Mucosa of descending colon (tissue), 3 donors: ENCODE measurements at regions not wholly inside any gene's neighbourhood (a gene's known extent, or its start where the extent isn't known, plus 50 kb on each side); places are given as distances from the start of the nearest gene placed in this dataset.

Experiments used
- ATAC-seq: fragments of 200-7000 bp; cut with Tn5 transposase; one replicate; pipeline ENCODE4 v1.9.1; 2020; ENCODE audit warnings: mild to moderate bottlenecking, moderate library complexity
- DNase-seq, 3 donors: peaks; one replicate each; pipeline ENCODE4 v3.0.0-alpha.2; 2020
- H3K36me3 ChIP-seq: fragments of 200-600 bp; one replicate; pipeline ENCODE4 v1.8.0; 2021; ENCODE audit warnings: low read depth, mild to moderate bottlenecking
- H3K4me1 ChIP-seq: fragments of 200-600 bp; one replicate; pipeline ENCODE4 v1.8.0; 2021; ENCODE audit warnings: low read depth, mild to moderate bottlenecking
- H3K4me3 ChIP-seq: fragments of 200-600 bp; one replicate; pipeline ENCODE4 v1.8.0; 2021; ENCODE audit warnings: mild to moderate bottlenecking
- H3K9me3 ChIP-seq: fragments of 200-600 bp; one replicate; pipeline ENCODE4 v1.8.0; 2021; ENCODE audit warnings: mild to moderate bottlenecking
- CTCF ChIP-seq: fragments of 200-600 bp; IDR thresholded peaks from one replicate; pipeline ENCODE4 v1.8.0; 2022; ENCODE audit warnings: antibody characterized with exemption, mild to moderate bottlenecking
- intact Hi-C, 2 donors: fragments of 100-400 bp; cut with DNase I in 1 of 2; cut with micrococcal nuclease in 1 of 2; formaldehyde crosslinking; loops; one replicate each; pipeline versions ENCODE4 v1.11.0 to v1.11.1; 2022; cut with DNase I, micrococcal nuclease
- donor health status: DM: no; HTN: no; CAD: no; lungs with moderate emphysema.
- donor health status: DM: no; HTN: no; CAD: no.
- donor health status: DM: no; HTN: yes; CAD: no.

GRCh38 chr7:153006911-153007310 is 247.4 kb downstream of the ACTR3B start:
- Histone ChIP-seq H3K4me1 (no peaks in the 10 kb centered on the region), H3K9me3 (no peaks in the 10 kb centered on the region), H3K36me3 (no peaks in the 10 kb centered on the region), H3K4me3 (no peak overlapping the region)
- TF ChIP-seq CTCF = no peak
- intact Hi-C loops = no loop called here
- no peak for DNase-seq
- ATAC-seq = no peak

- no peak for DNase-seq
- Histone ChIP-seq H3K4me1 (no peaks in the 10 kb centered on the region), H3K4me3 (no peak overlapping the region), H3K36me3 (no peaks in the 10 kb centered on the region), H3K9me3 (no peaks in the 10 kb centered on the region)
- intact Hi-C loops = no loop called here
- TF ChIP-seq CTCF = no peak
- ATAC-seq = no peak
Measured at GRCh38 chr7:153010416-153010815, 250.9 kb downstream of the ACTR3B start.

GRCh38 chr7:153012203-153012602 is 252.7 kb downstream of the ACTR3B start:
- Histone ChIP-seq H3K36me3 (no peaks in the 10 kb centered on the region), H3K4me3 (no peak overlapping the region), H3K4me1 (no peaks in the 10 kb centered on the region), H3K9me3 (no peaks in the 10 kb centered on the region)
- DNase-seq (no peak), ATAC-seq (no peak)
- intact Hi-C loops = no loop called here
- TF ChIP-seq CTCF = no peak

- TF ChIP-seq CTCF = no peak
- intact Hi-C loops = no loop called here
Measured at GRCh38 chr7:153017223-153017622, 257.7 kb downstream of the ACTR3B start.

GRCh38 chr7:153021542-153021941 is 262.0 kb downstream of the ACTR3B start:
- no peak for ATAC-seq
- H3K36me3 ChIP-seq = no peaks in the 10 kb centered on the region
- H3K4me3 ChIP-seq = no peak overlapping the region
- intact Hi-C loops = no loop called here
- H3K9me3 ChIP-seq = no peaks in the 10 kb centered on the region
- no peaks in the 10 kb centered on the region for H3K4me1 ChIP-seq
- no peak for TF ChIP-seq CTCF
- no peak for DNase-seq

More at GRCh38 chr7:153017223-153017622, 257.7 kb downstream of the ACTR3B start:
- no peaks in the 10 kb centered on the region for H3K4me1 ChIP-seq
- no peaks in the 10 kb centered on the region for H3K9me3 ChIP-seq
- ATAC-seq (no peak), DNase-seq (no peak)
- H3K36me3 ChIP-seq = no peaks in the 10 kb centered on the region
- no peak overlapping the region for H3K4me3 ChIP-seq
